WTC11 (cell line): ENCODE measurements at regions not wholly inside any gene's neighbourhood (a gene's known extent, or its start where the extent isn't known, plus 50 kb on each side); places are given as distances from the start of the nearest gene placed in this dataset.

Experiments used
- ATAC-seq: fragments of 200-7000 bp; cut with Tn5 transposase; 2 replicates; pipeline ENCODE4 v1.10.0; 2021; ENCODE audit warnings: mild to moderate bottlenecking, moderate library complexity
- CTCF ChIA-PET: fragments of 300-600 bp; sonication (Branson Sonifier 250); formaldehyde crosslinking; loops from one replicate; lab custom pipeline; 2021; ENCODE audit warnings: antibody characterized with exemption; lab: Charles Lee
- POLR2A ChIA-PET: fragments of 350-600 bp; sonication (Branson Sonifier 250); formaldehyde crosslinking; loops from one replicate; lab custom pipeline; 2021; ENCODE audit warnings: antibody characterized with exemption; lab: Charles Lee
- DNase-seq: peaks from one replicate; pipeline ENCODE4 v3.0.0; 2021; ENCODE audit warnings: low spot score
- H3K27ac Mint-ChIP-seq: 2 replicates; pipeline ENCODE4 v1.8.0; 2021; ENCODE audit warnings: mixed read lengths
- H3K27me3 Mint-ChIP-seq: 2 replicates; pipeline ENCODE4 v1.8.0; 2021; ENCODE audit warnings: low read depth, mild to moderate bottlenecking, moderate library complexity, mixed read lengths
- H3K36me3 Mint-ChIP-seq: 2 replicates; pipeline ENCODE4 v1.8.0; 2021; ENCODE audit warnings: mixed read lengths
- H3K4me1 Mint-ChIP-seq: 2 replicates; pipeline ENCODE4 v1.8.0; 2022; ENCODE audit warnings: mixed read lengths
- H3K4me3 Mint-ChIP-seq: 2 replicates; pipeline ENCODE4 v1.8.0; 2021; ENCODE audit warnings: mild to moderate bottlenecking, moderate library complexity, mixed read lengths
- H3K9me3 Mint-ChIP-seq: 2 replicates; pipeline ENCODE4 v1.8.0; 2021; ENCODE audit warnings: mixed read lengths
- E2F1 ChIP-seq: sonication (generic); formaldehyde crosslinking; IDR thresholded peaks from 2 replicates; pipeline ENCODE4 v1.8.0; 2022; ENCODE audit warnings: mild to moderate bottlenecking, missing genetic modification reagents
- EMX1 ChIP-seq: fragments of 250-450 bp; sonication (Bioruptor Pico); IDR thresholded peaks from 2 replicates; pipeline ENCODE4 v1.8.0; 2021; ENCODE audit warnings: mild to moderate bottlenecking
- ERG ChIP-seq: fragments of 250-450 bp; sonication (Bioruptor Pico); IDR thresholded peaks from 2 replicates; pipeline ENCODE4 v1.8.0; 2021; ENCODE audit warnings: mild to moderate bottlenecking
- ETV6 ChIP-seq: sonication (generic); formaldehyde crosslinking; IDR thresholded peaks from 2 replicates; pipeline ENCODE4 v1.8.1; 2022; ENCODE audit warnings: mild to moderate bottlenecking, missing genetic modification reagents
- HMGXB4 ChIP-seq: sonication (generic); formaldehyde crosslinking; IDR thresholded peaks from 2 replicates; pipeline ENCODE4 v1.8.1; 2023; ENCODE audit warnings: mild to moderate bottlenecking, moderate library complexity, missing genetic modification reagents
- JAZF1 ChIP-seq: fragments of 250-450 bp; sonication (Bioruptor Pico); IDR thresholded peaks from 2 replicates; pipeline ENCODE4 v1.9.0; 2021; ENCODE audit warnings: moderate library complexity, mild to moderate bottlenecking, inconsistent platforms
- KAT7 ChIP-seq: sonication (generic); formaldehyde crosslinking; IDR thresholded peaks from 2 replicates; pipeline ENCODE4 v1.8.1; 2023; ENCODE audit warnings: missing genetic modification reagents, mild to moderate bottlenecking, borderline replicate concordance
- MXD4 ChIP-seq: fragments of 250-450 bp; sonication (Bioruptor Pico); IDR thresholded peaks from 2 replicates; pipeline ENCODE4 v1.8.0; 2021; ENCODE audit warnings: mild to moderate bottlenecking, moderate library complexity, borderline replicate concordance
- NR2C2 ChIP-seq: sonication (generic); formaldehyde crosslinking; IDR thresholded peaks from 2 replicates; pipeline ENCODE4 v1.8.0; 2022; ENCODE audit warnings: mild to moderate bottlenecking, missing genetic modification reagents
- NR3C1 ChIP-seq: sonication (generic); formaldehyde crosslinking; conservative IDR thresholded peaks from 2 replicates; pipeline ENCODE4 v1.8.1; 2023; ENCODE audit warnings: low read depth, mild to moderate bottlenecking, missing genetic modification reagents
- OVOL2 ChIP-seq: fragments of 250-450 bp; sonication (Bioruptor Pico); IDR thresholded peaks from 2 replicates; pipeline ENCODE4 v1.9.0; 2021; ENCODE audit warnings: mild to moderate bottlenecking, borderline replicate concordance
- PRDM15 ChIP-seq: sonication (generic); formaldehyde crosslinking; IDR thresholded peaks from 2 replicates; pipeline ENCODE4 v1.8.0; 2022; ENCODE audit warnings: missing genetic modification reagents
- PREB ChIP-seq: sonication (generic); formaldehyde crosslinking; IDR thresholded peaks from 2 replicates; pipeline ENCODE4 v1.8.1; 2022; ENCODE audit warnings: mild to moderate bottlenecking, missing genetic modification reagents, moderate library complexity, borderline replicate concordance
- SMAD3 ChIP-seq: sonication (generic); formaldehyde crosslinking; IDR thresholded peaks from 2 replicates; pipeline ENCODE4 v1.8.0; 2022; ENCODE audit warnings: missing genetic modification reagents, mild to moderate bottlenecking, borderline replicate concordance
- TEAD4 ChIP-seq: sonication (generic); formaldehyde crosslinking; IDR thresholded peaks from 2 replicates; pipeline ENCODE4 v1.8.0; 2022; ENCODE audit warnings: mild to moderate bottlenecking, missing genetic modification reagents
- ZNF232 ChIP-seq: sonication (generic); formaldehyde crosslinking; IDR thresholded peaks from 2 replicates; pipeline ENCODE4 v1.8.0; 2022; ENCODE audit warnings: mild to moderate bottlenecking, missing genetic modification reagents
- ZNF281 ChIP-seq: sonication (generic); formaldehyde crosslinking; IDR thresholded peaks from 2 replicates; pipeline ENCODE4 v1.8.0; 2023; ENCODE audit warnings: mild to moderate bottlenecking, missing genetic modification reagents
- ZNF416 ChIP-seq: fragments of 250-450 bp; sonication (Bioruptor Pico); IDR thresholded peaks from 2 replicates; pipeline ENCODE4 v1.9.0; 2021; ENCODE audit warnings: mild to moderate bottlenecking, inconsistent platforms
- ZNF425 ChIP-seq: fragments of 250-450 bp; sonication (Bioruptor Pico); conservative IDR thresholded peaks from 2 replicates; pipeline ENCODE4 v1.9.0; 2021; ENCODE audit warnings: mild to moderate bottlenecking

- H3K36me3 Mint-ChIP-seq = peaks cover 72% of the 10 kb centered on the region
- no peaks in the 10 kb centered on the region for H3K4me1 Mint-ChIP-seq
- no peak for ATAC-seq
- no peak overlapping the region for H3K4me3 Mint-ChIP-seq
- H3K27ac Mint-ChIP-seq = no peak overlapping the region
- peaks cover 82% of the 10 kb centered on the region for H3K9me3 Mint-ChIP-seq
- H3K27me3 Mint-ChIP-seq = peaks cover 1% of the 10 kb centered on the region
- TF ChIP-seq JAZF1 (no peak), PRDM15 (CRISPR knock-in tag) (no peak), E2F1 (CRISPR knock-in tag) (no peak), NR3C1 (CRISPR knock-in tag) (no peak), ETV6 (no peak), PREB (CRISPR knock-in tag) (no peak), MXD4 (CRISPR knock-in tag) (no peak)
- TF ChIP-seq, all 79 proteins: peak for 0
- ChIA-PET POLR2A (no interaction called here), CTCF (no interaction called here)
- DNase-seq = no peak
Measured at GRCh38 chr2:4357121-4357520, 653.7 kb downstream of the DCDC2C start.

- Mint-ChIP-seq H3K4me1 (no peaks in the 10 kb centered on the region), H3K9me3 (peaks cover 85% of the 10 kb centered on the region), H3K27me3 (no peaks in the 10 kb centered on the region), H3K27ac (no peak overlapping the region), H3K4me3 (no peak overlapping the region), H3K36me3 (peaks cover 75% of the 10 kb centered on the region)
- DNase-seq (no peak), ATAC-seq (no peak)
- ChIA-PET POLR2A (no interaction called here), CTCF (no interaction called here)
- no peak for TF ChIP-seq ZNF425 (CRISPR knock-in tag)
- TF ChIP-seq KAT7 = no peak
- no peak for TF ChIP-seq ERG (CRISPR knock-in tag)
- TF ChIP-seq TEAD4 (CRISPR knock-in tag) = no peak
- no peak for TF ChIP-seq SMAD3 (CRISPR knock-in tag)
- TF ChIP-seq EMX1 (CRISPR knock-in tag) = no peak
- TF ChIP-seq ZNF416 = no peak
- no peak for TF ChIP-seq ZNF232
- no peak for TF ChIP-seq ZNF281 (CRISPR knock-in tag)
- no peak for TF ChIP-seq NR2C2
- no peak for TF ChIP-seq HMGXB4 (CRISPR knock-in tag)
- TF ChIP-seq OVOL2 = no peak
Measured at GRCh38 chr2:4358837-4359236, 655.5 kb downstream of the DCDC2C start.
